GM23338 (cell line): ENCODE measurements at regions not wholly inside any gene's neighbourhood (a gene's known extent, or its start where the extent isn't known, plus 50 kb on each side); places are given as distances from the start of the nearest gene placed in this dataset.

Experiments used
- ATAC-seq: fragments of 200-7000 bp; cut with Tn5 transposase; 3 replicates; pipeline ENCODE4 v1.9.1; 2020
- DNase-seq: peaks from one replicate; pipeline ENCODE4 v3.0.0-alpha.2; 2015; ENCODE audit warnings: low spot score
- H2AFZ ChIP-seq: fragments of 200-600 bp; sonication (generic); 2 replicates; pipeline ENCODE4 v1.8.0; 2016; ENCODE audit warnings: antibody characterized with exemption, mild to moderate bottlenecking, moderate library complexity
- H3F3A ChIP-seq: fragments of 200-600 bp; sonication (generic); replicated peaks from 2 replicates; pipeline ENCODE4 v1.8.0; 2017; ENCODE audit warnings: antibody characterized with exemption, mixed run types, low read depth
- H3K27ac ChIP-seq: fragments of 200-600 bp; sonication (generic); 2 replicates; pipeline ENCODE4 v1.6.1; 2016; ENCODE audit warnings: low read depth
- H3K27me3 ChIP-seq: fragments of 200-600 bp; sonication (generic); 2 replicates; pipeline ENCODE4 v1.8.0; 2016; ENCODE audit warnings: mild to moderate bottlenecking, mixed run types, moderate library complexity; ENCODE audit not compliant: insufficient read depth
- H3K36me3 ChIP-seq: fragments of 200-600 bp; sonication (generic); 2 replicates; pipeline ENCODE4 v1.8.0; 2016; ENCODE audit warnings: mild to moderate bottlenecking; ENCODE audit not compliant: insufficient read depth
- H3K4me1 ChIP-seq: fragments of 200-600 bp; sonication (generic); 2 replicates; pipeline ENCODE4 v1.8.0; 2016; ENCODE audit warnings: mild to moderate bottlenecking, moderate library complexity; ENCODE audit not compliant: insufficient read depth
- H3K4me2 ChIP-seq: fragments of 200-600 bp; sonication (generic); 2 replicates; pipeline ENCODE4 v1.7.1; 2017; ENCODE audit warnings: mixed run types
- H3K4me3 ChIP-seq: fragments of 200-600 bp; sonication (generic); 2 replicates; pipeline ENCODE4 v1.6.1; 2016; ENCODE audit warnings: mixed run types
- H3K79me2 ChIP-seq: fragments of 200-600 bp; sonication (generic); replicated peaks from 2 replicates; pipeline ENCODE4 v1.8.0; 2017; ENCODE audit warnings: mild to moderate bottlenecking; ENCODE audit not compliant: insufficient read depth
- H3K9me2 ChIP-seq: fragments of 200-600 bp; sonication (generic); 2 replicates; pipeline ENCODE4 v1.8.0; 2017; ENCODE audit not compliant: insufficient read depth
- H4K20me1 ChIP-seq: fragments of 200-600 bp; sonication (generic); replicated peaks from 2 replicates; pipeline ENCODE4 v1.8.0; 2017; ENCODE audit warnings: mild to moderate bottlenecking; ENCODE audit not compliant: insufficient read depth
- H3K27ac Mint-ChIP-seq: 2 replicates; pipeline ENCODE4 v1.8.0; 2020; ENCODE audit warnings: inconsistent platforms, mild to moderate bottlenecking, moderate library complexity, mixed read lengths
- H3K27me3 Mint-ChIP-seq: 3 replicates; pipeline ENCODE4 v1.8.0; 2022; ENCODE audit warnings: low read depth, mild to moderate bottlenecking, moderate library complexity, mixed read lengths, inconsistent platforms; ENCODE audit not compliant: insufficient read depth, poor library complexity
- H3K36me3 Mint-ChIP-seq: 3 replicates; pipeline ENCODE4 v1.8.0; 2021; ENCODE audit warnings: low read depth, mild to moderate bottlenecking, inconsistent platforms, moderate library complexity, mixed read lengths
- H3K4me1 Mint-ChIP-seq: 3 replicates; pipeline ENCODE4 v1.8.0; 2020; ENCODE audit warnings: mild to moderate bottlenecking, inconsistent platforms, mixed read lengths
- H3K4me3 Mint-ChIP-seq: 3 replicates; pipeline ENCODE4 v1.8.0; 2021; ENCODE audit warnings: moderate library complexity, mild to moderate bottlenecking, inconsistent platforms, mixed read lengths
- H3K9me3 Mint-ChIP-seq: 3 replicates; pipeline ENCODE4 v1.8.0; 2020; ENCODE audit warnings: moderate library complexity, mild to moderate bottlenecking, inconsistent platforms, mixed read lengths
- CREB1 ChIP-seq: fragments of 250-450 bp; sonication (Bioruptor Pico); IDR thresholded peaks from 2 replicates; pipeline ENCODE4 v1.5.0; 2020; ENCODE audit warnings: low read depth, mild to moderate bottlenecking, moderate library complexity
- CTCF ChIP-seq, 2 experiments: fragments of 200-600 bp in 1 of 2; sonication (generic) in 1 of 2; conservative IDR thresholded peaks; 2 replicates each; pipeline versions ENCODE4 v1.5.1 to v1.6.1; 2016 to 2017; ENCODE audit warnings: antibody characterized with exemption in 2 of 2, low read depth in 2 of 2, mild to moderate bottlenecking in 2 of 2, moderate library complexity in 1 of 2
- ETS1 ChIP-seq: IDR thresholded peaks from 2 replicates; pipeline ENCODE4 v1.6.1; 2016; ENCODE audit warnings: antibody characterized with exemption
- EZH2 ChIP-seq: fragments of 200-600 bp; sonication (generic); IDR thresholded peaks from one replicate; pipeline ENCODE4 v1.8.0; 2017; ENCODE audit warnings: antibody characterized with exemption, mild to moderate bottlenecking, low read depth; ENCODE audit not compliant: unreplicated experiment
- EZH2phosphoT487 ChIP-seq: fragments of 200-600 bp; sonication (generic); IDR thresholded peaks from one replicate; pipeline ENCODE4 v1.8.1; 2018; ENCODE audit warnings: antibody characterized with exemption; ENCODE audit not compliant: unreplicated experiment
- JUNB ChIP-seq: IDR thresholded peaks from one replicate; pipeline ENCODE4 v1.6.1; 2016; ENCODE audit warnings: antibody characterized with exemption; ENCODE audit not compliant: unreplicated experiment
- NANOG ChIP-seq: IDR thresholded peaks from 2 replicates; pipeline ENCODE4 v1.6.1; 2016; ENCODE audit warnings: antibody characterized with exemption, borderline replicate concordance
- POLR2AphosphoS5 ChIP-seq: IDR thresholded peaks from 2 replicates; pipeline ENCODE4 v1.6.1; 2016; ENCODE audit warnings: antibody characterized with exemption, low read depth
- REST ChIP-seq: IDR thresholded peaks from one replicate; pipeline ENCODE4 v1.6.1; 2018; ENCODE audit warnings: antibody characterized with exemption; ENCODE audit not compliant: unreplicated experiment
- STAT1 ChIP-seq: IDR thresholded peaks from one replicate; pipeline ENCODE4 v1.6.1; 2016; ENCODE audit warnings: antibody characterized with exemption; ENCODE audit not compliant: unreplicated experiment
- ZNF114 ChIP-seq: fragments of 250-450 bp; sonication (Bioruptor Pico); IDR thresholded peaks from 2 replicates; pipeline ENCODE4 v1.5.0; 2020; ENCODE audit warnings: mild to moderate bottlenecking, moderate library complexity
- ZNF331 ChIP-seq: fragments of 250-450 bp; sonication (Bioruptor Pico); IDR thresholded peaks from 2 replicates; pipeline ENCODE4 v1.5.0; 2020; ENCODE audit warnings: low read depth, mild to moderate bottlenecking, moderate library complexity
- ZNF462 ChIP-seq: fragments of 250-450 bp; sonication (Bioruptor Pico); IDR thresholded peaks from 2 replicates; pipeline ENCODE4 v1.5.0; 2020; ENCODE audit warnings: mild to moderate bottlenecking, moderate library complexity

GRCh38 chr5:103340132-103340531, 81.6 kb downstream of the MACIR start:
- H3K27me3 Mint-ChIP-seq, result peaks cover 1% of the 10 kb centered on the region
- H2AFZ ChIP-seq, result no peak overlapping the region
- H3K27me3 ChIP-seq, result no peaks in the 10 kb centered on the region
- no peaks in the 10 kb centered on the region for H3K36me3 ChIP-seq
- H3F3A ChIP-seq, result no peaks in the 10 kb centered on the region
- H4K20me1 ChIP-seq, result no peaks in the 10 kb centered on the region
- H3K4me3 ChIP-seq, result no peak overlapping the region
- H3K27ac ChIP-seq, result no peak overlapping the region
- no peak overlapping the region for H3K4me2 ChIP-seq
- DNase-seq (no peak), ATAC-seq (no peak)
- H3K36me3 Mint-ChIP-seq, result 0 out of 3 replicates have a peak, but pooled peaks cover 3% of the 10 kb centered on the region
- H3K79me2 ChIP-seq, result no peaks in the 10 kb centered on the region
- no peaks in the 10 kb centered on the region for H3K9me2 ChIP-seq
- H3K4me1 ChIP-seq, result no peaks in the 10 kb centered on the region
- TF ChIP-seq ETS1 (no peak), ZNF331 (no peak), CTCF (conservative IDR thresholded peaks at IDR 0.05; ENCODE audit: low read depth in 2 of 2) (no peak), JUNB (no peak), CREB1 (CRISPR knock-in tag) (no peak), EZH2phosphoT487 (no peak), ZNF462 (CRISPR knock-in tag) (no peak), REST (no peak), POLR2AphosphoS5 (no peak), STAT1 (no peak), NANOG (no peak), EZH2 (no peak), ZNF114 (no peak)
- no peaks in the 10 kb centered on the region for H3K4me1 Mint-ChIP-seq
- H3K27ac Mint-ChIP-seq, result no peak overlapping the region
- no peak overlapping the region for H3K4me3 Mint-ChIP-seq
- peaks cover 4% of the 10 kb centered on the region; the same call in 1 of the 3 replicates for H3K9me3 Mint-ChIP-seq
